GM18909 (cell line): ENCODE measurements at regions not wholly inside any gene's neighbourhood (a gene's known extent, or its start where the extent isn't known, plus 50 kb on each side); places are given as distances from the start of the nearest gene placed in this dataset.

Source experiments
- ATAC-seq: cut with Tn5 transposase; IDR thresholded peaks from one replicate; pipeline ENCODE4 v1.9.1; 2021; ENCODE audit warnings: mild to moderate bottlenecking; ENCODE audit not compliant: unreplicated experiment, poor library complexity

DNA sequence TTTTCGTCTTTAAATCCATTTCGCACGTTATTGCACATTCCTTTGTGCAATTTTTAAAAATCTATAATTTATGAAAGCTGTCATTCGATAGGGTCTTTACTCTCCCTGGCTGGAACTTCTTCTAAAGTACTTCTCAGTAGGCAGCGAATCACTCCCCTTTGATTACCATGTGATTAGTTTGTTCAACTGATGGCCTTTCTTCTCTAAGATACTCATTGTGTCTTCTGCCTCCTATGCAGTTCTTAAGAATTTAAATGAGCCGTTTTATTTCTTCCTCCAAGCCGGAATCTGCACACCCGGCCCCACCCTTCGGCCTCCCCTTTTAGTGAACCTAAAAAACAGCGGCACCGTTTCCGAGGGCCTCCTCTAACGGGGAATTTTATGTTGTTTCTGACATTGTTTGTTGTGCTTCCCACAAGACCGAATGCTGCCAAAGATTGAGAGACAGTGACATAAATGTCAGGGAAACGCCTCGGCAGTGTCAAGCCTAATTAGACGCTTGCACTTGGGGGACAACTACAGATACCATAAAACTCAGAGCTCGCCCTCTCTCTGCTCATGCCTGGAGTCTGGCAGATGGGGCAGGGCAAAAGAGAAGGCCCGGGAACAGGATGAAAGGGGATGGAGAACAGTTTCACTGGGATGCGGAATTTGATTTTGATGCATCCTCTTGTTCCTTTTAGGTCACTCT is 255.3 kb downstream of the BCL11A start:
- no peak for ATAC-seq

DNA sequence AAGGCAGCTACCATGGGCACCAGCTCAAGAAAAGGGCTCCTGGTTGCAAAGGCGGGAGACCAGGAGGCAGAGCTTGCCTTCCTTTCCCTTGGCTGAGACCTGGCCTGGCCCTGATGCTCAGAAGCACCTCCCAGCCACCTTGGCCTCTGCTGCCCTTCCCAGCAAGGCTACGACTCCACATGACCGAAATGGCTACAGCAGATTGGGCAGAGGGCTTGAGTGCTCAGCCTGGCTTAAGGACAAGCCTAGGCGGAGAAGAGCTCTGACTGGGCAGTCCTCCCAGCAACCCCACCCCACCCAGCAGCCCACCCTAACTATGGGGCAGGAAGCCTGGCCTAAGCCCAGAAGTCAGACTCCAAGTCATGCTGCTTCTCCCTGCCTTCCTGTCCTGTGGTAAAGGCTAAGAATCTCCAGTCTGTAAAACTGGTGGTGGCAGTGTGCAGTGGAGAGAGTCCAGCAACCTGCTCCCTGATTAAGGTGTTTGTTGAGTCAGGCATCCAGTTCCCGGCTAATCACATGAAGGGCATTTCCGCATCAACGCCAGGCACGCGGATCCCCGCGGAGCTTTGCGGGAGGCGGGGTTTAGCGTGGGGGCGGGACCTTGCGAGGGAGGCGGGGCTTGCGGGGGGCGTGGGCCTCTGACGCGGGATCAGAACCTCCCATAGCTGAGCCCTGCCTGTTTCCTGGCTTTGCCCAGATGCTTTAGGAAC is 256.0 kb downstream of the BCL11A start:
- ATAC-seq = no peak

DNA sequence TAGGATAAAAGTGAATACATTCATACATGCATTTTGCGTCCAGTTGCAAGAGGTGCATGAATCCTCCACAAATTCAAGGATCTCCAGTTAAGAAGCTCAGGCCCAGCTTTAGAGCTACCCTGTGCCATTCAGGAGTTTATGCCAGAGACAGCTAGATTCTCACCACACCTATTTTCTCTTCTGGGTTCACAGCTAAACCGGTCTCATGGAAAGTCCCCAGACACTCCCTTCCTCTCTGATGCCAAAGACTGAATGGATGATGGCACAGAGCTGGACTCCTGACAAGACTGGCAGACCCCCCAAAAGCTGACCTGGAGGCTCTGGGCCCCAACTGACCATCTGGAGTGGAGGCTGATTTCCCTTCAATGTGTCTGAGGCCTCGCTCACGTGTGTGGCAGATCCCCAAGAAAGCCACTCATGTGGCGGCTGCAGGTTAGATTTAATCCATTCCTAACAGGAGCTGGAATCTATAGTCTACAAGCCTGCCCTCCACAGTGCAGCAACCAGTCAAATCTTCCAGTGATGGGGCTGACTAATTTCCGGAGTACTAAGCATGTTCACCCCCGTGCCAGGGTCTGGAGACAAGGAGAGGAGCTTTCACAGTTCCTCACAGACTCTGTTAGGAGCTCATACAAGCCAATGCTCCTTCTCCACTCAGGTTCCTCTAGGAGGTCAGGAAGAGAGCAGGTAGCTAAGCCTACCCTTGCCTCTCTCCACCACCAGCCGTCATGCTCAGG is 257.1 kb downstream of the BCL11A start:
- ATAC-seq = no peak

DNA sequence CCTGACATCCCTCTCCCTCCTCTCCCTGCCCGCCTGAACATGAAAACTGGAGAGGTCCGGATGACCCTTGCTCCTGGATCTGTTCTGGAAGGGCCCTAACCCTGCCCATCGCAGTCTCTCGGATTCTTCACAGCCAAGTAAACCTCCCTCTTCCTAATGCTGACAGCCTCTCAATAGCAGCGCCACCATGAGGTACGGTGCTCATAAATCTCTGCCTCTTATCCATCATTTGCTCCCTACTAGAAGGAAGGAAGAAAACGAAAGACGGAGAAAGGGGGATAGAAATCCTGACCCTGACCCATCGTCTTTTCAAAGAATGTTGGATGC is 257.9 kb downstream of the BCL11A start:
- no peak for ATAC-seq

DNA sequence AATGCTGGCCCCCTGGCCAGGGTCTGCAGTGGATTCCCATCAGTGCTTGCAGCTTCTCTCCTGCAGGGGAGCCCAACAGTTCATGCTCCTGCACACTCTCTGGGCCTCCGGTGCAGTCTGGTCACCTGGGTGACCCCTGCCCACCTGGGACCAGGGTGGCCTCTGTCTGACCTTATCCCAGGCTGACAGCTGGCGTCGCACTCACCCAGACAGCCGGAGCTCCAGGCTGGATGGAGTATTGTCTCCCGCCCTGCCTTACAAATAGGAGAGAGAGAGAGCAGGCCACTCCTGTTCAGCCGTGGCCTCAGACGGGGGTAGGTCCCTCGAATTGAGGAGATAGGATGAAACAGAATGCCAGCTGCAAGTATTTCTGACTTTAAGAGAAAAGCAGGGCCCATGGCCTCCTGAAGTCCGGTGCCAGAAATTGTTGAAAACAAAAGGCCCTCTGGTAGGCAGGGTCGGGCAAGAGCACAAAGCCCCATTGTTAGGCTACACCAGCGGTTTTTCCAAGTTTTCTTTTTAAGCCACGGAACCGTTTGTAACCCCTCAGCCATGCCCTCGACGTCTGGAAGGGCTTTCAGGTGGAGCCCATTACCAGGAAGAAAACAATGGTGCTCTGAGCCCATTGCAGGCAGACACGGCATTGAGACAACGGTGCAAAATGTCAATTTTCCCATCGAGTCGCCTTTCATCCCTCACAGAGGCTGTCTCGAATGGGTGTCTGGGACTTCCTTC is 258.4 kb downstream of the BCL11A start:
- ATAC-seq = no peak

DNA sequence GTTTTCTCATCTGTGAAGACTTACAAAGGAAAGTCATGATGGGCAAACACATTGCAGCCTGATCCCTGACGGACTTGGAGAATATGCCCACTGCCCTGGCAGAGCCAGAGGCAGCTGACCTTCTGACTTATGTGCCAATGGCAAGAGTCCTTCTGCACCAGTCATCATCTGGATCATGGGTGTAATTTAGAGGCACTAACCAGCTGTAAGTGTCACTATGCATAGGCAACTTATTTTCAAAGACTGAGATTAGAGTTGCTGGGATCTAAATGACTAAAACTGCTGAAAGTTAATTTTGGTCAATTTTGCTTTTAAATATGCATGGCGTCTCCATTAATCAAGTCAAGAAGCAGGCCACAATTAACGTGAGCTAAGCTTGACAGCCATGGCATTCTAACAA is 261.2 kb downstream of the BCL11A start:
- ATAC-seq = no peak

DNA sequence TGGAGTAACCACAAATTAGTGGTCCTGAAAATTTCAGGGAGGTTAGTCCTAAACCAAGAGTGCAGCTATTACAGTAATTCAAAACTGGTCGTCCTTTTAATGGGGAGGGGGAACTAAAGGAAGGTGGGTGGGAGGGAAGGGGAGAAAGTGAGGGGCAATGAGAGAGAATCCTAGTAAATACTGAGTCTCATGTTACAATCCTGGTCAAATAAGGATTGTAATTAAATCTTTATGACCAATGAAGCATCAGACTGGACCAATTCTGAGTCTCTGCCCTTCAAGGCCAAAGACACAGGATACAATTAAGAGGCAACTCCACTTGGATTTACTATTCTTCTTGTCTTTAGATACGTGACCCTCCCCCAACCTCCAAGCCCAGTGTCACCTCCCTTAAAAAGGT is 262.9 kb downstream of the BCL11A start:
- ATAC-seq = no peak

DNA sequence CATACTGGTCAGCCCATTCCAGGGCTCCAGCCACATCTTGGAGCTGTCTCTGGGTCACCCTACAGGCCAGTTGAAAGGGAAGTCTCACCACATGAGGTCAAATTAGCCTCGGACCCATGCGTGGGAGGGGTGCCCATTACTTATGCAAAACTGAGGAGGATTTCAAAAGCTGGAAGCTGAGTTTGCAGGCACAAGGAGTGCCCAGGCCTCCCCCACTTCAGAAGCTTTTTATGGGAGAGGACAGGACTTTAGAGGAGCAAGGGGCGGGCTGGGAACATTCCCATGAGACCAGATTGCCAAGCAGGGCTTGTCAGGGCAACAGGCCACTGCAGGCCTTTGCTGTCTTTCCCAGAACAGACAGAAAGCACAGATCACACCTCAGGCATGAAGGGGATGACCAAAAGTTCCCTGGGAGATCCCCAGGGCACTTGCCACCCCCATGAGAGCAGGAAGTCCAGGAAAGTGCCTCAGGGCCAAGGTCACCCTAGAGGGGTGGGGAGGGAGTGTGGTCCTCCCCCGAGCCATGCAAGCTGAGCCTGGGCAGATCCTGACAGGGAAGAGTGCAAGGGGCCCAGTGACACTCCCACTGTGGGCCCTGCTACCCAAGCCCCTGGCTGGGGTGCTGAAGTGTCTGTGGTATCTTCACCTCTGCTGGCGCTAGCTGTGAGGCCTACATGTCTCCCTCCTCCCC is 267.7 kb downstream of the BCL11A start:
- ATAC-seq = no peak

DNA sequence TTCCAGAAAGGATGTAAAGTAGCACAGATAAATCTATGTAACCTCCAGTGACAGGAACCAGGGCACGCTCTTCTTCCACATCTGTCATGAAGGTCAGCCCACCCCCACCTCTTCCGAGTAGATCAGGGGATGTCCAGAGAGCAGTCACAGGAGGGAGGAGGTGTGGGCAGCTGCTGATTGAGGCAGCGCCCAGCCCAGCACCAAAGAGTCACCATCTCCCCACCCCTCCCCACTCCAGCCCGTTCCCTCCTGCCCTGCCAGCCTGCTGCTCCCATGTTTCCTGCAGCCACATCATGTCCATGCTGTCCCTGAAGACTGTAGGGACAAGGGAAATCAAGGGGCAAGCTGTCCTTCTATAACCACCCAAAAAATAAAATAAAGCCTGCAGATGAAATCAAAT is 269.8 kb downstream of the BCL11A start:
- ATAC-seq = no peak

DNA sequence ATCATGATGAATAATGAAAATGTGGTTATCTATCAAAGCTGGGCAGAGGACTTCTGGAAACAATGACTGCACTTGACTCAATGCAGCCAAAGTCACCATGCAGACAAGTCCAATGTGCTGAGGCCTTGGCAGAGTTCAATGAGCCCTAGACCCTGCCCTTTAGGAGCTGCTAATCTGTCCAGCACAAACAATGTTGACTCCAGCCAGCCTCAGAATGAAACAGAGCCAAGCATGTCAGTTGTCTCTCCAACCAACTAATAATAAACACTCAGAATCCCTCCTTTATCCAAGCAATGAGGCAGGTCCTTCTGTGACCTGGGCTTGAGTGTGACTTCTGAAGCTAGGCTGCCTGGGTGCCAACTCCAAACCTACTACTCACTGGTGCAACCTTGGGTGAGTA is 270.6 kb downstream of the BCL11A start:
- no peak for ATAC-seq

DNA sequence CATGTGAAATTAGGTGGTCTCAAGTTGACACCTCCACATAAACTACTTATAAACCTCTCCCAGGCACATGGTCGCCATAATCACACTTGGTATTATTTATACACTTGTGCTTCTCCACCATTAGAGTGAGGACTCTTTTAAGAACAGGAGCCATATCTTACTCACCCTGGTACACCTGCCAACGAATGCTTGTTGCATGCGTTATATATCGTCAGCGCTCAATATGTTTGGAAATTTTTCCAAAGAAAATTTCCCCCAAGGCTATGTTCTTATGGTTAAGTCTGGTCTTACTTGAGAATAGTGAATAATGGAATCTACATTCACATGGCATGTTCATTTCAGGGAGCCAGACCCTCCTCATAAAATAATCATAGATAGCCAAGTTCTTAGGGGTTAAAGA is 271.7 kb downstream of the BCL11A start:
- ATAC-seq = no peak

DNA sequence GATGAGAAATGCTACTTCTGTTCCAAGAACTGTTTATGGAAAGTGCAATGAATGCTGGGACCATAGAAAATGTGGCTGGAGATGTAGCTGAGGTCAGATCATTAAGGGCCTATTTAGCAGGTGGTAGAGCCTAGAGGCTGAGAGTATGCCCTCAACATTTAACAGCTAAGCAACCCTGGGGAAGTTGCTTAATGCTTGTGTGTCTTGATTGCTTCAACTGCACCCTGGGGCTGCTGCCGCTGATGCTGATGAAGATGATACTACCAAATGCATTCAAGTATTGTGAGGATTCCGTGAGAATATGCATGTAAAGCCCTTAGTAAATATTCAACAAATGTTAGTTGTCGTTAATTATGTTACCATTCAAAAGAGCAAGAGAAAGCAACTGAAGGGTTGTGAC is 273.2 kb downstream of the BCL11A start:
- ATAC-seq = no peak

DNA sequence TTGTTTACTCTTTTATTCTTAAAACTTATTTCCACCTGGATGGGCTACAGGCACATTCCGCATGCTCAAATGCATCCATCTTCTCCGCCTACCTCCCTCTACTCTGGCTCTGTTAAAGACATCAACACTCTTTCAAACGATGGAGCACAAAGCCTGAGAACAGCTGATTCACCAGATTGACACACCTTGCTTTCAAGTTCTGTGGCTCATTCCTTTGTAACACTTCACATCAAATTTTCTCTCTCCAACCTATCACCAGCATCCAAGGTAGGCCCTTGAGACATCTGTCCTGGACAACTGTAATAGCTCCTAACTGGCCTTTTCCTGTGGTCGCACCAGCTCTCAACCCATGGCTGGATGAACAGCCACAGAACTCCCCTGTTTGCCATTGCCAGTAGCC is 274.5 kb downstream of the BCL11A start:
- ATAC-seq = no peak

DNA sequence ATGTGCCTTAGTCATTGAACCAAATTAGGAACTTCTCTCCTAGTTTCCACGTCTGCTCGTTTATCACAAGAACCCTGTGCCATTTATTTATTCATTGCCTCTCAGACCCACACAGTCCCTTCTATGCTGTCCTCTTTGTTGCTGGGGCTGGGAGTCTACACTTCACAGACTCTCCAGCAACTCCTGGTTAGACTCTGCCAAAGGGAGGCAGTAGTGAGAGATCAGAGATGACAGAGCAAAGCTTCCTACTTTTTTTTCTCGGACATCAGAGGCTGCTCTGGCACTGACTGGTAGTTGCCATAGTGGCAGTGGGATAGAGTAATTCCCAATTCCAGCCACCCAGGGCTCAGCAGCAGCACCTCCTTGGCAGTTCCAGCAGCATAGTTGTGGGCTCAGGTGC is 277.5 kb downstream of the BCL11A start:
- ATAC-seq = no peak

DNA sequence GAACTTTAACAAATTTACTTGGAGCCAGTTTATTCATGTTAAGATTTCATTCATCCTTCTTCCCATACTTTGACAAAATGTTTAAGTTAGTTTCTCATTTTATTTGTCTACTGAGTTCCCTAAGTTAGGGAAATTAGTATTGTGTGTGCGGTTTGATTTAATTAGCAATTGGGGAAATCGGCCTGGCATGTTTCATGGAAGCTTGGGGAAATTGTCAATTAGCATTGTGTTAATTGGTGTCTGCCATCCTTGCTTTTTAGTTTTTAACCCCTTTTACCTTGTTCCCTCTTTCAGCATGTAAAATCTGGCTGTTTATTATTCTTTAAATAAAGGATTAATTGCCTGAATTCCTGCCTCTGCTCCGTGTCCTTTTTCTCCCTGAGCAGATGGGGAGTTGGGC is 279.6 kb downstream of the BCL11A start:
- ATAC-seq = no peak

DNA sequence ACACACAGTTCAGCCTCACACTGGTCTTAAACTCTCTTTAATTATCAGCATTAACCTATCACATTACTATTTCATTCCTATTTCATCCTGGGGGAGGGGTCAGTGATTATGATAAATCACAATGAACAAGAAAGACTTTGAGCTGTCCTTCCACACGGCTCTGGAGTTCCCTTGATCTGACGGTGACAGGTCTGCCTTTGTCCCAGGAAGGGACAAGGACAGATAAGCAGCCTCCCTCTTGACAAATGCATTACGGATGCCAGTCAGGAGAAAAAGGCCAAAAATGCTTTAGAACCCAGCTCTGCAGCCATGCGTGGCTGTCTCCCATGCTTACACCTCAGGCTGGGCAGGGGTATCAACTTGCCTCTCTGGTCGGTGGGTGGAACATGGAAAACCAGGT is 281.7 kb downstream of the BCL11A start:
- no peak for ATAC-seq

DNA sequence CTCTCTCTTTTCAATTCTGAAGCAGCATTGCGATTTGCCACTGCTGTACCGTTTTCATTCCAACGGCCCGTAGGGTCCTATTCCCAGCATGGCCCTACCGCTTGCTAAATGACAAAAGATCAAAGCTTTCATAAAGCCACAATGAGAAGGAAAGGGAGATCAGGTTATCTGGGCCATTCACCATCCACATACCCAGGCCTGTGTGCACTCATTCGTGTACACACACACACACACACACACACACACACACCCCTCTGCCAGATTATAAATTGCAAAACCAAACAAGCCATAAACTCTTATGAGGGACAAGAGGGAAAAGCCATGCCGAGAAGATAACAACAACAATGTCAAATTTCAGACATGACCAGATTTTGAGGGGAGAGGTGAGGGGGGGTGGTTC is 282.3 kb downstream of the BCL11A start:
- ATAC-seq = no peak

DNA sequence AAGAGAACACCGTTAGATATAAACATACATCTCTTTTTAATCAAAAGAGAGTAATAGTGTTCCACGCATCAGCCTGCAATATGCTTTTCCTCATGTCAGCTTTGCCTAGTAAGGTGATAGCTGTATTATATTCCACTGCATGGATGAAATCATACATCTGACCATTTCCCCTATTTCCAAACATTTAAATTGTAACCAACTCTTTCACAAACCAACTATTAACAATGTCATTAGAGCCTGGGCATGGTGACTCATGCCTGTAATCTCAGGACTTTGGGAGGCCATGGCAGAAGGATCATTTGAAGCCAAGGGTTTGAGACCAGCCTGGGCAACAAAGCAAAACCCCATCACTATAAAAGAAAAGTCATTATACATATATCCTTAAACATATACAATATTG is 284.8 kb downstream of the BCL11A start:
- ATAC-seq = no peak

DNA sequence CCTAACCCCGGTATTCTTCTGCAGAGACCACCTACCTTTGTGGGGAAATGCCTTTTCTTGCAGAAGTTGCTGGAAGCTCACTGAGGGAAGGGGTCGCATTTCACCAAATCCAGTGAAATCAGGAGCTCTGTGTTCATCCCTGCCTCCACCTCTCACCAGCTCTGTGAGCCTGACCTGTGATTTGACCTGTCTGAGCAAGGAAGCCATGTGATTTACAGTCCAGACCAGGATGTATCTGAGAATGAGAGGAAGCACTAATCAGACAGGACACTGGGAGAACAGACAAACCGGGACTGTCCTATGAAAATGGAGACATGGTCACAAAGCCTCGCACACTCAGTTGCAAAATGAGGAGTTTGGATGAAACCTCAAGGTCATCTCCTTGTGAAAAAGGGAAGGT is 285.4 kb downstream of the BCL11A start:
- no peak for ATAC-seq

DNA sequence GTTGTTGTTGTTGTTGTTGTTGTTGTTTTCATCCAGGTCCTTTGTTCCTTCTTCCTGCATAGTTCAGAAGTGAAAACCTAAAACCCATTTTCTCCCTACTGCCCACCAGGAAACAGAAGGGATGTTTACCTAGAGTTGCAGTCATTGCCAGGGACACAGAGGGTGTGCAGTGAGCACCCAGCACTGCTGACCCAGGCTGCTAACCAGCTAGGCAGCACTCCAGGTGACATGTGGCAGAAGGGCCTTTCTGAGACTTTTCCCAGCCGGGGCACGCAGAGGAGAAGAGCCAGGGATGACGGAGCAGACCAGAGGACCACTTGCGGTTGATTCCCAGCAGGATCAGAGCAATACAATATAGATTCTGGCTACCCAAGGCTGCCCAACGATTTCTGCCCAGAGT is 286.3 kb downstream of the BCL11A start:
- no peak for ATAC-seq

DNA sequence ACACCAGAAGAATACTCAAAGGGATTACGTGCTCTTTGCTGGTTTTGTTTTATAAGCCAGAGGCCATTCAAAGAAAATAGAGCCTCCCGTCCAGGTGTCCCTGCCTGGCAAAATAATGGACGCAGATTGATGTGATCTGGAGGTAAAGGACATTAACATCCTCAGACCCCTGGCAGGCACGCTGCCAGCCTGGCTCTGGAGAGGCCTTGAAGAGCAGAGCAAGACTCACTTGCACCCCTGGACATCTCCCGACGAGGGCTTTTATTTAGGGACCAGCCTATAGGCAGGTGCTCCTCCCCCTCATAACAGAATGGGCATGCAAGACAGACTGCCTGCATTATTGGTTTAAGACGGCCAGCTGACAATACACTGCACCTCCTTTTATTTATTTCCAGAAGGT is 291.3 kb downstream of the BCL11A start:
- no peak for ATAC-seq
